BE2C (cell line): ENCODE measurements at regions not wholly inside any gene's neighbourhood (a gene's known extent, or its start where the extent isn't known, plus 50 kb on each side); places are given as distances from the start of the nearest gene placed in this dataset.

ENCODE experiments used
- DNase-seq: peaks from one replicate; pipeline ENCODE4 v3.0.0-alpha.2; 2020
- H3K27me3 ChIP-seq: fragments of 250-450 bp; sonication (Bioruptor Pico); 2 replicates; pipeline ENCODE4 v1.5.1; 2020; ENCODE audit warnings: mild to moderate bottlenecking
- H3K36me3 ChIP-seq: fragments of 250-450 bp; sonication (Bioruptor Pico); 2 replicates; pipeline ENCODE4 v1.5.1; 2020; ENCODE audit warnings: mild to moderate bottlenecking
- H3K4me1 ChIP-seq: fragments of 250-450 bp; sonication (Bioruptor Pico); 2 replicates; pipeline ENCODE4 v1.5.1; 2020
- H3K4me3 ChIP-seq: 2 replicates; pipeline ENCODE4 v1.5.1; 2011; ENCODE audit warnings: low read depth, low read length
- H3K9me3 ChIP-seq: fragments of 250-450 bp; sonication (Bioruptor Pico); 2 replicates; pipeline ENCODE4 v1.5.1; 2020
- TF ChIP-seq, protein P1 (sequence below): IDR thresholded peaks from 2 replicates; pipeline ENCODE4 v1.5.1; 2012; ENCODE audit warnings: mild to moderate bottlenecking, low read depth, low read length

- DNase-seq, result no peak
- Histone ChIP-seq H3K9me3 (no peaks in the 10 kb centered on the region), H3K27me3 (no peaks in the 10 kb centered on the region), H3K4me1 (no peaks in the 10 kb centered on the region), H3K36me3 (no peaks in the 10 kb centered on the region), H3K4me3 (no peak overlapping the region)
- TF ChIP-seq, protein P1, sequence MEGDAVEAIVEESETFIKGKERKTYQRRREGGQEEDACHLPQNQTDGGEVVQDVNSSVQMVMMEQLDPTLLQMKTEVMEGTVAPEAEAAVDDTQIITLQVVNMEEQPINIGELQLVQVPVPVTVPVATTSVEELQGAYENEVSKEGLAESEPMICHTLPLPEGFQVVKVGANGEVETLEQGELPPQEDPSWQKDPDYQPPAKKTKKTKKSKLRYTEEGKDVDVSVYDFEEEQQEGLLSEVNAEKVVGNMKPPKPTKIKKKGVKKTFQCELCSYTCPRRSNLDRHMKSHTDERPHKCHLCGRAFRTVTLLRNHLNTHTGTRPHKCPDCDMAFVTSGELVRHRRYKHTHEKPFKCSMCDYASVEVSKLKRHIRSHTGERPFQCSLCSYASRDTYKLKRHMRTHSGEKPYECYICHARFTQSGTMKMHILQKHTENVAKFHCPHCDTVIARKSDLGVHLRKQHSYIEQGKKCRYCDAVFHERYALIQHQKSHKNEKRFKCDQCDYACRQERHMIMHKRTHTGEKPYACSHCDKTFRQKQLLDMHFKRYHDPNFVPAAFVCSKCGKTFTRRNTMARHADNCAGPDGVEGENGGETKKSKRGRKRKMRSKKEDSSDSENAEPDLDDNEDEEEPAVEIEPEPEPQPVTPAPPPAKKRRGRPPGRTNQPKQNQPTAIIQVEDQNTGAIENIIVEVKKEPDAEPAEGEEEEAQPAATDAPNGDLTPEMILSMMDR, result no peak
Measured at GRCh38 chr1:69499203-69499803, 68.4 kb upstream of the LRRC7 start.

DNA sequence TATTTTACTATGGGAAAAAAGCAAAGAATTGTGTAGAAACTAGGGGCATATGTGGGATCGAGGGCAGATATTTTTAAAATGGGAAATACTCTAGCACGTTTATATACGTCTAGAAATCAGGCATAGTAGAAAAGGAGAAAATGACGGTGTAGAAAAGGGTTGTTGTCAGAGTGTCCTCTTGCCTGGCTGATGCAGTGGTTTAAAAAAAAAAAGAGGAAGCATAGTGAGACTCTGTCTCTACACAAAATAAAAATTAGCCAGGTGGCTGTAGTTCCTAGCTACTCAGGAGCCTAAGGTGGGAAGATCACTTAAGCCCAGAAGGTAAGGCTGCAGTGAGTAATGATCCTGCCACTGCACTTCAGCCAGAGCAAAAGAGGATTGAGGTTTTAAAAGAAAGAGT lies 64.7 kb upstream of the LRRC7 start:
- no peak for DNase-seq
- Histone ChIP-seq H3K4me3 (no peak overlapping the region), H3K4me1 (no peaks in the 10 kb centered on the region), H3K9me3 (no peaks in the 10 kb centered on the region), H3K36me3 (no peaks in the 10 kb centered on the region), H3K27me3 (no peaks in the 10 kb centered on the region)
- TF ChIP-seq, protein P1, result no peak

DNA sequence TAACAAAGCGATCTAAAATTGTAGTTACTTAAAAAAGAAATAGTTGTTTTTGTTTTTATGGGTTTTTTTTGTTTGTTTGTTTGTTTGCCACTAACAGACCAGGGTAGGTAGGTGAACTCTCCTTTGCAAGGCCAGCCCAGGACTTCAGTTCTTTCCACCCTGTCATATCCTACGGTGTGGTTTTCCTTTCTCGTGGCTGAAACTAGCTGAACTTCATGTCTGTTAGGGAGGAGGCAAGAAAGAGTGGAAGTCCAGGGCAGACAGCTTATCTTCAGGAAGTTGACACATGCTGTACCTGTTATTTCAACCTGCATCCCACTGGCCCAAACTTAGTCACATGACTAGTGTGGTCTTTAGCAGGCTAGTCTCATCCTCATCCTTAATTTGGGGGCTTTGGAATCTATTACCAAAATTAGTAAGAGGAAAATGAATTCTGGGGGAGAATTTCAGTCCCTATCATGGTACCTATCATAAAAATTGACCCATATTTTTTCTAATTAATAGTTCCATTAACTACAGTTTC lies 62.9 kb upstream of the LRRC7 start:
- TF ChIP-seq, protein P1, result no peak
- Histone ChIP-seq H3K27me3 (no peaks in the 10 kb centered on the region), H3K36me3 (no peaks in the 10 kb centered on the region), H3K4me1 (no peaks in the 10 kb centered on the region), H3K4me3 (no peak overlapping the region), H3K9me3 (no peaks in the 10 kb centered on the region)
- DNase-seq, result no peak

- TF ChIP-seq, protein P1, result no peak
- no peaks in the 10 kb centered on the region for H3K36me3 ChIP-seq
- no peaks in the 10 kb centered on the region for H3K9me3 ChIP-seq
- no peaks in the 10 kb centered on the region for H3K27me3 ChIP-seq
- no peak overlapping the region for H3K4me3 ChIP-seq
- no peaks in the 10 kb centered on the region for H3K4me1 ChIP-seq
- no peak for DNase-seq
Measured at GRCh38 chr1:69506311-69506710, 61.4 kb upstream of the LRRC7 start.

- Histone ChIP-seq H3K9me3 (no peaks in the 10 kb centered on the region), H3K36me3 (no peaks in the 10 kb centered on the region), H3K4me3 (no peak overlapping the region), H3K4me1 (no peaks in the 10 kb centered on the region), H3K27me3 (no peaks in the 10 kb centered on the region)
- TF ChIP-seq, protein P1, result no peak
- DNase-seq, result no peak
Measured at GRCh38 chr1:69506721-69507120, 61.0 kb upstream of the LRRC7 start.

DNA sequence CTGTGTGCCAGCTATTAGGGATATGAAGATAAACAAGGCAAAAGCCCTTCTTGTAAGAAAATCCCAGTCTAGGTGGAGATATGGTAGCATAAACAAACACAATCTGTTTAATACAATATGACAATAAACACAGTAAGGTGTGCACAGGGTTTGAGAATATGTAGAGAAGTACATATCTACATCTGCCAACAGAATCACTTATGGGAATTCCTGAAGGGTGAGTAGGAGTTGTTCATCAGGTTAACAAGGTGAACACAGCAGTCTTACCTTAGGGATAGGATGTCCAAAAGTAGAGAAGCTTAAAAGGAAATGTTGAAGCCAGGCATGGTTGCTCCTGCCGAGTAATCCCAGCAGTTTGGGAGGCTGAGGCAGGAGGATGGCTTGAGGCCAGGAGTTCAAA lies 57.7 kb upstream of the LRRC7 start:
- Histone ChIP-seq H3K36me3 (no peaks in the 10 kb centered on the region), H3K27me3 (no peaks in the 10 kb centered on the region), H3K4me3 (no peak overlapping the region), H3K4me1 (no peaks in the 10 kb centered on the region), H3K9me3 (no peaks in the 10 kb centered on the region)
- TF ChIP-seq, protein P1, result no peak
- DNase-seq, result no peak
